NCI-H748 (cell line): ENCODE measurements at regions not wholly inside any gene's neighbourhood (a gene's known extent, or its start where the extent isn't known, plus 50 kb on each side); places are given as distances from the start of the nearest gene placed in this dataset.

ENCODE experiments used
- DNase-seq: peaks from one replicate; lab custom pipeline; 2025; ENCODE audit not compliant: unreplicated experiment; lab: John Stamatoyannopoulos, UW

GRCh38 chr2:136407952-136408318 is 290.0 kb upstream of the CXCR4 start:
- DNase-seq: peak; percentile 60

GRCh38 chr2:136407117-136407951 is 289.4 kb upstream of the CXCR4 start:
- peak; percentile 60 for DNase-seq

GRCh38 chr2:136404925-136405324 is 287.0 kb upstream of the CXCR4 start:
- no peak for DNase-seq

- DNase-seq: no peak
Observed at GRCh38 chr2:136404176-136404575, 286.2 kb upstream of the CXCR4 start.

GRCh38 chr2:136402281-136402680 is 284.3 kb upstream of the CXCR4 start:
- DNase-seq: no peak

- no peak for DNase-seq
Observed at GRCh38 chr2:136399667-136400289, 281.8 kb upstream of the CXCR4 start.

GRCh38 chr2:136395582-136395981 is 277.6 kb upstream of the CXCR4 start:
- DNase-seq: no peak

- DNase-seq: peak; percentile 4
Observed at GRCh38 chr2:136394136-136395060, 276.4 kb upstream of the CXCR4 start.

GRCh38 chr2:136393514-136393913 is 275.6 kb upstream of the CXCR4 start:
- DNase-seq: no peak

- DNase-seq: no peak
Observed at GRCh38 chr2:136392897-136393505, 275.1 kb upstream of the CXCR4 start.

- no peak for DNase-seq
Observed at GRCh38 chr2:136389809-136390208, 271.9 kb upstream of the CXCR4 start.

- DNase-seq: no peak
Observed at GRCh38 chr2:136386046-136386445, 268.1 kb upstream of the CXCR4 start.

- peak; percentile 94 for DNase-seq
Observed at GRCh38 chr2:136384531-136385303, 266.8 kb upstream of the CXCR4 start.

- DNase-seq: no peak
Observed at GRCh38 chr2:136383167-136383566, 265.2 kb upstream of the CXCR4 start.

- no peak for DNase-seq
Observed at GRCh38 chr2:136381722-136382633, 264.0 kb upstream of the CXCR4 start.

GRCh38 chr2:136381245-136381644 is 263.3 kb upstream of the CXCR4 start:
- DNase-seq: no peak

- DNase-seq: peak; percentile 84
Observed at GRCh38 chr2:136378712-136379595, 261.0 kb upstream of the CXCR4 start.
